Ovary (tissue), 3 donors: ENCODE measurements at regions not wholly inside any gene's neighbourhood (a gene's known extent, or its start where the extent isn't known, plus 50 kb on each side); places are given as distances from the start of the nearest gene placed in this dataset.

ENCODE experiments used
- POLR2A ChIP-seq: fragments of 450-650 bp; IDR thresholded peaks from one replicate; pipeline ENCODE4 v1.6.1; 2017; ENCODE audit warnings: antibody characterized with exemption, mild to moderate bottlenecking, moderate library complexity
- TF ChIP-seq, protein P1 (sequence below), 3 donors: fragments of 450-650 bp in 2 of 3; fragments of 200-600 bp in 1 of 3; IDR thresholded peaks; one replicate each; pipeline versions ENCODE4 v1.5.1 to v1.8.0; 2016 to 2022; ENCODE audit warnings: antibody characterized with exemption in 3 of 3, mild to moderate bottlenecking in 1 of 3
- donor health status: DM: no; HTN: no; CAD: no.

DNA sequence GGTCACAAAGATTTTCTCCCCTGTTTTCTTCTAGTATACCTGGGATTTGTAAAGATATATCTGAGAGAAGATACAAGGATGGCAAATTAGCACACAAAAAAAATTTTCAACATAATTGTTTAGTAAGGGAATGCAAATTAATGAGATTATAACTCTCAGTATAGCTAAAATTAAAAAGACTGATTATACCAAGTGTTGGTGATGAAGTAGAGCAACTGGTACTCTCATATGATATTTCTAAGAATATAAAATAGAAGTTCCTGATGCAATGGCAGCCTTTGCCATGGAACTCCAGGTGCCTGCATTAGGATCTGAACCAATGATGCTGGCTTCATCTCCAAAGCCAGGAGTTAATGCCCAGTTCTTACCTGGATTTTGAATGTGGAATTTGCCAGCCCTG lies 51.4 kb upstream of the KIAA1217 start:
- TF ChIP-seq, protein P1, sequence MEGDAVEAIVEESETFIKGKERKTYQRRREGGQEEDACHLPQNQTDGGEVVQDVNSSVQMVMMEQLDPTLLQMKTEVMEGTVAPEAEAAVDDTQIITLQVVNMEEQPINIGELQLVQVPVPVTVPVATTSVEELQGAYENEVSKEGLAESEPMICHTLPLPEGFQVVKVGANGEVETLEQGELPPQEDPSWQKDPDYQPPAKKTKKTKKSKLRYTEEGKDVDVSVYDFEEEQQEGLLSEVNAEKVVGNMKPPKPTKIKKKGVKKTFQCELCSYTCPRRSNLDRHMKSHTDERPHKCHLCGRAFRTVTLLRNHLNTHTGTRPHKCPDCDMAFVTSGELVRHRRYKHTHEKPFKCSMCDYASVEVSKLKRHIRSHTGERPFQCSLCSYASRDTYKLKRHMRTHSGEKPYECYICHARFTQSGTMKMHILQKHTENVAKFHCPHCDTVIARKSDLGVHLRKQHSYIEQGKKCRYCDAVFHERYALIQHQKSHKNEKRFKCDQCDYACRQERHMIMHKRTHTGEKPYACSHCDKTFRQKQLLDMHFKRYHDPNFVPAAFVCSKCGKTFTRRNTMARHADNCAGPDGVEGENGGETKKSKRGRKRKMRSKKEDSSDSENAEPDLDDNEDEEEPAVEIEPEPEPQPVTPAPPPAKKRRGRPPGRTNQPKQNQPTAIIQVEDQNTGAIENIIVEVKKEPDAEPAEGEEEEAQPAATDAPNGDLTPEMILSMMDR (IDR thresholded peaks at IDR 0.05): no peak
- TF ChIP-seq POLR2A: no peak
